PC-9 (cell line): ENCODE measurements at regions not wholly inside any gene's neighbourhood (a gene's known extent, or its start where the extent isn't known, plus 50 kb on each side); places are given as distances from the start of the nearest gene placed in this dataset.

Experiments
- EZH2 ChIP-seq: fragments of 200-600 bp; sonication (generic); IDR thresholded peaks from 2 replicates; pipeline ENCODE4 v1.8.0; 2017; ENCODE audit warnings: antibody characterized with exemption, low read depth
- TF ChIP-seq, protein P1 (sequence below): fragments of 200-600 bp; sonication (generic); conservative IDR thresholded peaks from 2 replicates; pipeline ENCODE4 v1.6.1; 2017; ENCODE audit warnings: mixed run types, antibody characterized with exemption, mild to moderate bottlenecking, moderate library complexity

DNA sequence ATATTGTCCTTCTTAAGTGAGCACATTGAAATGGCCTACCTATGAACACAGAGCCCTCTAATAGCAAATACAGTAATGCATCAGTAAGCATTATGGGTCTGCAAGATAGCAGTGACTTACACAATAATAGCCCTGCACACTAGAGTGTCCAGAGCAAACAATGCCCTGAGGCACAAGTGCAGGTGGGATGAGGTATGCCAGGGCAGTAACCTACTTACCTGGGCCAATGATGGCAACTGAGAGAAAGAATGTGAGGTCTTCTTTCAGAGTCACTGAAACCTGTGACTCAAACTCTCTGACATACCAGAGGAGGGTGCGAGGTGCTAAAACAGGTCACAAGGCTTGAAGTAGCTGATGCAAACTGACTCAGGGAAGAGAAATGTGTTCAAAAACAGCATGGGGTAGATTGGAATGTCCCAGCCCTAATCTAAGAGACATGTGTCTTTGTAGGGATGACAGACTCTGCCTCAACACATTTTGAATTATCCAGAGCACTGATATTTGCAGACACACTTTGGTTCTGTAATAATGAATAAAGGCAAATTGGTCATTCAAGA lies 168.5 kb upstream of the RUNX1 start:
- TF ChIP-seq, protein P1, sequence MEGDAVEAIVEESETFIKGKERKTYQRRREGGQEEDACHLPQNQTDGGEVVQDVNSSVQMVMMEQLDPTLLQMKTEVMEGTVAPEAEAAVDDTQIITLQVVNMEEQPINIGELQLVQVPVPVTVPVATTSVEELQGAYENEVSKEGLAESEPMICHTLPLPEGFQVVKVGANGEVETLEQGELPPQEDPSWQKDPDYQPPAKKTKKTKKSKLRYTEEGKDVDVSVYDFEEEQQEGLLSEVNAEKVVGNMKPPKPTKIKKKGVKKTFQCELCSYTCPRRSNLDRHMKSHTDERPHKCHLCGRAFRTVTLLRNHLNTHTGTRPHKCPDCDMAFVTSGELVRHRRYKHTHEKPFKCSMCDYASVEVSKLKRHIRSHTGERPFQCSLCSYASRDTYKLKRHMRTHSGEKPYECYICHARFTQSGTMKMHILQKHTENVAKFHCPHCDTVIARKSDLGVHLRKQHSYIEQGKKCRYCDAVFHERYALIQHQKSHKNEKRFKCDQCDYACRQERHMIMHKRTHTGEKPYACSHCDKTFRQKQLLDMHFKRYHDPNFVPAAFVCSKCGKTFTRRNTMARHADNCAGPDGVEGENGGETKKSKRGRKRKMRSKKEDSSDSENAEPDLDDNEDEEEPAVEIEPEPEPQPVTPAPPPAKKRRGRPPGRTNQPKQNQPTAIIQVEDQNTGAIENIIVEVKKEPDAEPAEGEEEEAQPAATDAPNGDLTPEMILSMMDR = no peak
- no peak for TF ChIP-seq EZH2
